ENCODE measurements at regions not wholly inside any gene's neighbourhood (a gene's known extent, or its start where the extent isn't known, plus 50 kb on each side); places are given as distances from the start of the nearest gene placed in this dataset.

GRCh38 chr4:23213198-23213597, 520.5 kb downstream of the GBA3 start:
- no peak for TF ChIP-seq TAF1 (IDR thresholded peaks at IDR 0.05; ENCODE audit: low read depth)
- TF ChIP-seq EZH2 (IDR thresholded peaks at IDR 0.05; ENCODE audit: borderline replicate concordance, insufficient read depth, low read length, poor library complexity, severe bottlenecking): no peak
- no peak for TF ChIP-seq CTCF (IDR thresholded peaks at IDR 0.05; ENCODE audit: poor library complexity, severe bottlenecking)
- no peak for TF ChIP-seq MXI1 (conservative IDR thresholded peaks at IDR 0.05; ENCODE audit: poor library complexity, severe bottlenecking)

All from neural cell (in vitro differentiated cells).